ENCODE measurements at regions not wholly inside any gene's neighbourhood (a gene's known extent, or its start where the extent isn't known, plus 50 kb on each side); places are given as distances from the start of the nearest gene placed in this dataset.
A peak's percentile ranks its signal among the peaks of the same experiment; 100 is the strongest.

- FAIRE-seq = peak; percentile 80
- DNase-seq (ENCODE audit: insufficient read length, low spot score) = no peak
- TF ChIP-seq, protein P1, sequence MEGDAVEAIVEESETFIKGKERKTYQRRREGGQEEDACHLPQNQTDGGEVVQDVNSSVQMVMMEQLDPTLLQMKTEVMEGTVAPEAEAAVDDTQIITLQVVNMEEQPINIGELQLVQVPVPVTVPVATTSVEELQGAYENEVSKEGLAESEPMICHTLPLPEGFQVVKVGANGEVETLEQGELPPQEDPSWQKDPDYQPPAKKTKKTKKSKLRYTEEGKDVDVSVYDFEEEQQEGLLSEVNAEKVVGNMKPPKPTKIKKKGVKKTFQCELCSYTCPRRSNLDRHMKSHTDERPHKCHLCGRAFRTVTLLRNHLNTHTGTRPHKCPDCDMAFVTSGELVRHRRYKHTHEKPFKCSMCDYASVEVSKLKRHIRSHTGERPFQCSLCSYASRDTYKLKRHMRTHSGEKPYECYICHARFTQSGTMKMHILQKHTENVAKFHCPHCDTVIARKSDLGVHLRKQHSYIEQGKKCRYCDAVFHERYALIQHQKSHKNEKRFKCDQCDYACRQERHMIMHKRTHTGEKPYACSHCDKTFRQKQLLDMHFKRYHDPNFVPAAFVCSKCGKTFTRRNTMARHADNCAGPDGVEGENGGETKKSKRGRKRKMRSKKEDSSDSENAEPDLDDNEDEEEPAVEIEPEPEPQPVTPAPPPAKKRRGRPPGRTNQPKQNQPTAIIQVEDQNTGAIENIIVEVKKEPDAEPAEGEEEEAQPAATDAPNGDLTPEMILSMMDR (IDR thresholded peaks at IDR 0.05; ENCODE audit: insufficient read depth, missing control alignments) = no peak
Observed at GRCh38 chr6:22099231-22099630, 197.6 kb downstream of the PRL start.

DNA sequence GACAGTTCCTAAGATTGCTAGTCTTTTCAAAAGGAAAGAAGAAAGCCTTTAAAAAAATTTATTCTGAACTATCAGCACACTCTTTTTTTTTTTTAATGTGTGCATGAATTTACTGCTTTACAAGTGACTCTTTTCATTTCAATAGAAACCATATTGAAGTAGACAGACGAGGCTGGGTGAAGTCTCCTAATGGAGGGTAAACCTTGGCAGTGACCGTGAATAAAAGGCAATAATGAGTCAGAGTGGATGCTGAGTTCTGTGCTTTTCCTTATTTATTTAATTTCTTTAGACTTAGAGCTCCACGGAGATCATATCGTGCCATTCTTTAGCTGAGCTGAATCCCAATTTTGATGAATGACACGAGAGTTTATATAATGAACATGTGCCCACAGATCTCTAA lies 196.9 kb downstream of the PRL start:
- DNase-seq (ENCODE audit: insufficient read length, low spot score) (no peak), FAIRE-seq (peak; percentile 11)
- TF ChIP-seq, protein P1 (IDR thresholded peaks at IDR 0.05; ENCODE audit: insufficient read depth, missing control alignments) = no peak

GRCh38 chr6:22101163-22101562 lies 195.7 kb downstream of the PRL start:
- DNase-seq (ENCODE audit: insufficient read length, low spot score) (no peak), FAIRE-seq (no peak)
- TF ChIP-seq, protein P1 (IDR thresholded peaks at IDR 0.05; ENCODE audit: insufficient read depth, missing control alignments) = no peak

DNA sequence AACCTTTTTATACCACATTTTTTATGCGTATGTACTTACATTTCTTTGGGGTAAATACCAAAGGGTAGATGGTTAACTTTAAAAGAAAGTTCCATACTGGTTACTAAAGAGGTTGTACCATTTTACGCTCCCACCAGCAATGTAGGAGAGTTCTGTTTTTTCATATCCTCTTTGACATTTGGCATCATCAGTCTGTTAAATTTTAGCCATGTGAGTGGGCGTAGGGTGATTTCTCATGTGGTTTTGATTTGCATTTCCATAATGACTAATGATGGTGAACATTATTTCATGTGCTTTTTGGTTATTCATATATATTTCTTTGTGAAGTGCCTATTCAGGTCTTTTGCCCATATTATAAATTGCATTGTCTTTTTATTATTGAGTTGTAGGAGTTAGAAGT lies 194.2 kb downstream of the PRL start:
- no peak for FAIRE-seq
- DNase-seq (ENCODE audit: insufficient read length, low spot score) = no peak

DNA sequence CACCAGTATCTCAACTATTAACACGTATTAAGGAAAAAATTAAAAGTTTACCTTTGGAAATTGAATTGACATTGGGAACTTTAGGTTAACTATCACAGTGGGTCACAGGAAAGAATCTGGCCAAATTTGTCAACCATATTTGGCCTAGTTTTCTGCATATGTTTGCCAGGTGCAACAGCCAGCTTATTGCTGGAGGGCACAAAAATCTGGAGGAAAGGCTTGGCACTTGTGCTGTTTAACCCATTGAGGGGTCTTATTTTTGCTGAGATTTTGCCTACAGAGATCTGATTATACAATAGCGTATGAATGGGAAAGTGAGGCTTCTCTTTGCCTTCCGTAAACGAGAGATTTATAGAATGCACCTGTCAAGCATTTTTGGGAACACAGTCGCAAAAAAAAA lies 190.4 kb downstream of the PRL start:
- DNase-seq (ENCODE audit: insufficient read length, low spot score) (no peak), FAIRE-seq (no peak)
- TF ChIP-seq, protein P1 (IDR thresholded peaks at IDR 0.05; ENCODE audit: insufficient read depth, missing control alignments) = no peak

More for the DNA sequence above, 194.2 kb downstream of the PRL start:
- TF ChIP-seq, protein P1 (IDR thresholded peaks at IDR 0.05; ENCODE audit: insufficient read depth, missing control alignments) = no peak

GRCh38 chr6:22106961-22107360 lies 189.9 kb downstream of the PRL start:
- TF ChIP-seq, protein P1 (IDR thresholded peaks at IDR 0.05; ENCODE audit: insufficient read depth, missing control alignments) = no peak
- DNase-seq (ENCODE audit: insufficient read length, low spot score) (no peak), FAIRE-seq (no peak)

DNA sequence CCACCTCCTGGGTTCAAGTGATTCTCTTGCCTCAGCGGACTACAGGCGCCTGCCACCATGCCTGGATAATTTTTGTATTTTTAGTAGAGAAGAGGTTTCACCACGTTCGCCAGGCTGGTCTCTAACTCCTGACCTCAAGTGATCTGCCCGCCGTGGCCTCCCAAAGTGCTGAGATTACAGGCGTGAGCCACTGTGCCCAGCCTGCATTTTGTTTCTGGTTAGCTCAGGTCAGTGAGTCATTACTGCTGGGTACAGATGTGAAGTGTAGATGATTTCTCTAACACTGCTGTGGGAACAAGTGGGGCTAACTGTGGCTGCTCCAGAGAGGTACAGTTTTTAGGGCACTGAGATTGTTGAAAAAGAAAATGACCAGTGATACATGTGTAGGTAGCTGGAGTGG lies 188.6 kb downstream of the PRL start:
- TF ChIP-seq, protein P1 (IDR thresholded peaks at IDR 0.05; ENCODE audit: insufficient read depth, missing control alignments) = no peak

More for the DNA sequence above, 188.6 kb downstream of the PRL start:
- no peak for DNase-seq (ENCODE audit: insufficient read length, low spot score)
- no peak for FAIRE-seq
